B cell (primary cell): ENCODE measurements at regions not wholly inside any gene's neighbourhood (a gene's known extent, or its start where the extent isn't known, plus 50 kb on each side); places are given as distances from the start of the nearest gene placed in this dataset.
"Not testable (repeated sequence)": the region's sequence is repeated elsewhere in the genome, so short reads cannot be mapped to it uniquely, and the experiment has no call there.

Source experiments
- ATAC-seq: fragments of 200-7000 bp; cut with Tn5 transposase; one replicate; pipeline ENCODE4 v1.10.0; 2021; ENCODE audit warnings: low read depth, mild to moderate bottlenecking, moderate number of reproducible peaks, moderate library complexity
- CTCF ChIA-PET: fragments of 350-600 bp; sonication (Branson Sonifier 250); formaldehyde crosslinking; loops from one replicate; lab custom pipeline; 2021; ENCODE audit warnings: antibody characterized with exemption, inconsistent platforms; lab: Charles Lee
- POLR2A ChIA-PET: fragments of 350-600 bp; sonication (Branson Sonifier 250); formaldehyde crosslinking; loops from one replicate; lab custom pipeline; 2021; ENCODE audit warnings: antibody characterized with exemption; lab: Charles Lee
- DNase-seq: peaks from one replicate; pipeline ENCODE4 v3.0.0; 2013
- H2AFZ ChIP-seq: 2 replicates; pipeline ENCODE4 v1.6.1; 2012; ENCODE audit warnings: mild to moderate bottlenecking, low read depth, low read length; ENCODE audit not compliant: insufficient read depth, poor library complexity, severe bottlenecking
- H3K27ac ChIP-seq, 2 donors: 1 replicate in 1 of 2; 2 replicates in 1 of 2; pipeline ENCODE4 v1.5.1; 2012 to 2013; ENCODE audit warnings: low read length in 2 of 2, mild to moderate bottlenecking in 2 of 2, moderate library complexity in 1 of 2
- H3K27me3 ChIP-seq, 4 experiments: fragments of 200-600 bp in 1 of 4; sonication (generic) in 1 of 4; replicated peaks in 1 of 4; 1 replicate in 2 of 4; 2 replicates in 2 of 4; pipeline versions ENCODE4 v1.6.1 to v1.7.0; 2013 to 2016; ENCODE audit warnings: low read length in 3 of 4, mild to moderate bottlenecking in 2 of 4, mixed read lengths in 1 of 4, moderate library complexity in 1 of 4; ENCODE audit not compliant: insufficient read depth in 4 of 4, control insufficient read depth in 3 of 4; ENCODE audit errors: control extremely low read depth in 1 of 4
- H3K36me3 ChIP-seq, 2 experiments: replicated peaks in 1 of 2; 1 replicate in 1 of 2; 2 replicates in 1 of 2; pipeline versions ENCODE4 v1.6.1 to v1.7.1; 2013; ENCODE audit warnings: low read length in 1 of 2; ENCODE audit not compliant: insufficient read depth in 2 of 2, control insufficient read depth in 1 of 2; ENCODE audit errors: control extremely low read depth in 1 of 2, extremely low read depth in 1 of 2
- H3K4me1 ChIP-seq, 2 donors: fragments of 200-600 bp in 1 of 2; sonication (generic) in 1 of 2; 1 replicate in 1 of 2; 2 replicates in 1 of 2; pipeline versions ENCODE4 v1.5.1 to v1.6.1; 2013 to 2017; ENCODE audit warnings: low read length in 2 of 2; ENCODE audit not compliant: control insufficient read depth in 2 of 2, insufficient read depth in 2 of 2
- H3K4me2 ChIP-seq: replicated peaks from 2 replicates; pipeline ENCODE3; 2012; ENCODE audit warnings: mild to moderate bottlenecking, low read depth, low read length; ENCODE audit not compliant: poor library complexity, severe bottlenecking
- H3K4me3 ChIP-seq, 5 experiments: fragments of 200-600 bp in 1 of 5; sonication (generic) in 1 of 5; 1 replicate in 3 of 5; 2 replicates in 2 of 5; pipeline versions ENCODE4 v1.5.1 to v1.7.0; 2011 to 2016; ENCODE audit warnings: low read length in 4 of 5, mild to moderate bottlenecking in 4 of 5, low read depth in 2 of 5, control low read depth in 1 of 5, moderate library complexity in 1 of 5; ENCODE audit not compliant: insufficient read depth in 1 of 5; ENCODE audit errors: control extremely low read depth in 1 of 5, extremely low read depth in 1 of 5
- H3K79me2 ChIP-seq: fragments of 200-600 bp; sonication (generic); one replicate; pipeline ENCODE4 v1.6.0; 2016; ENCODE audit warnings: low read length; ENCODE audit not compliant: control insufficient read depth, insufficient read depth
- H3K9ac ChIP-seq: fragments of 200-600 bp; sonication (generic); 2 replicates; pipeline ENCODE4 v1.6.1; 2017; ENCODE audit warnings: mild to moderate bottlenecking, low read length, moderate library complexity
- H3K9me3 ChIP-seq, 3 donors: one replicate each; pipeline versions ENCODE4 v1.6.1 to v1.7.1; 2013; ENCODE audit warnings: low read length in 2 of 3; ENCODE audit not compliant: control insufficient read depth in 2 of 3, insufficient read depth in 1 of 3; ENCODE audit errors: control extremely low read depth in 1 of 3
- H4K20me1 ChIP-seq: 2 replicates; pipeline ENCODE4 v1.6.0; 2012; ENCODE audit warnings: mild to moderate bottlenecking, low read length; ENCODE audit not compliant: insufficient read depth, control insufficient read depth, poor library complexity, severe bottlenecking
- H3K27ac Mint-ChIP-seq: one replicate; pipeline ENCODE4 v1.8.0; 2021; ENCODE audit warnings: mixed read lengths
- H3K27me3 Mint-ChIP-seq: one replicate; pipeline ENCODE4 v1.8.0; 2021; ENCODE audit warnings: mixed read lengths
- H3K4me1 Mint-ChIP-seq: one replicate; pipeline ENCODE4 v1.8.0; 2021; ENCODE audit warnings: mixed read lengths
- H3K4me3 Mint-ChIP-seq: one replicate; pipeline ENCODE4 v1.8.0; 2021; ENCODE audit warnings: mixed read lengths
- H3K9me3 Mint-ChIP-seq: one replicate; pipeline ENCODE4 v1.8.0; 2022; ENCODE audit warnings: mixed read lengths; ENCODE audit not compliant: insufficient read depth
- CTCF ChIP-seq: fragments of 200-600 bp; IDR thresholded peaks from one replicate; pipeline ENCODE4 v1.8.0; 2022; ENCODE audit warnings: antibody characterized with exemption, mild to moderate bottlenecking
- EZH2 ChIP-seq: IDR thresholded peaks from 2 replicates; pipeline ENCODE4 v1.6.1; 2012; ENCODE audit warnings: borderline replicate concordance, low read depth, mild to moderate bottlenecking, moderate library complexity, low read length; ENCODE audit not compliant: insufficient read depth, poor library complexity, severe bottlenecking
- WGBS: methylation state at CpG from one replicate; pipeline ENCODE4 v1.1.5; 2013; ENCODE audit warnings: missing lambda C conversion rate; ENCODE audit not compliant: insufficient coverage; 5-methylcytosine and 5-hydroxymethylcytosine counted together
- intact Hi-C: fragments of 100-400 bp; cut with micrococcal nuclease; formaldehyde crosslinking; loops from one replicate; pipeline ENCODE4 v1.10.0; 2022

GRCh38 chr18:55893948-55894347 is 306.0 kb upstream of the TCF4 start:
- Histone ChIP-seq H3K27ac (no peak overlapping the region), H3K4me3 (no peak overlapping the region), H3K9ac (no peak overlapping the region), H4K20me1 (no peaks in the 10 kb centered on the region), H3K79me2 (no peaks in the 10 kb centered on the region), H2AFZ (no peak overlapping the region), H3K27me3 (peaks cover 0 to 2% (median 0%) of the 10 kb centered on the region in 4 experiments), H3K4me2 (no peak overlapping the region), H3K36me3 (no peaks in the 10 kb centered on the region), H3K9me3 (no peaks in the 10 kb centered on the region), H3K4me1 (no peaks in the 10 kb centered on the region)
- Mint-ChIP-seq H3K27me3 (peaks cover 8% of the 10 kb centered on the region), H3K27ac (no peak overlapping the region), H3K9me3 (no peaks in the 10 kb centered on the region), H3K4me1 (no peaks in the 10 kb centered on the region), H3K4me3 (no peak overlapping the region)
- WGBS = 97% methylated on average over 3 of the region's 5 CpGs
- CTCF ChIA-PET = no interaction called here
- no peak for ATAC-seq
- DNase-seq = no peak
- POLR2A ChIA-PET = no interaction called here
- TF ChIP-seq CTCF (no peak), EZH2 (no peak)
- intact Hi-C loops = no loop called here

- H3K4me1 ChIP-seq, H3K27ac Mint-ChIP-seq, H3K27me3 ChIP-seq, intact Hi-C loops, H3K9ac ChIP-seq, POLR2A ChIA-PET, ATAC-seq, H3K27ac ChIP-seq, H3K9me3 Mint-ChIP-seq, H2AFZ ChIP-seq, H3K4me3 ChIP-seq, H3K9me3 ChIP-seq, H3K36me3 ChIP-seq, H3K4me3 Mint-ChIP-seq, H3K4me2 ChIP-seq, H3K79me2 ChIP-seq, H3K4me1 Mint-ChIP-seq, H4K20me1 ChIP-seq, H3K27me3 Mint-ChIP-seq, CTCF ChIA-PET, DNase-seq: not testable (repeated sequence)
- WGBS = 99% methylated on average over 19 of the region's 28 CpGs
These were observed 305.1 kb upstream of the TCF4 start for GRCh38 chr18:55892862-55893813.
